GM12878 (cell line): ENCODE measurements at regions not wholly inside any gene's neighbourhood (a gene's known extent, or its start where the extent isn't known, plus 50 kb on each side); places are given as distances from the start of the nearest gene placed in this dataset.

Experiments
- BHLHE40 ChIP-seq, 2 experiments: fragments of 450-650 bp in 1 of 2; IDR thresholded peaks; 2 replicates each; pipeline ENCODE4 v1.6.1; 2011 to 2017; ENCODE audit warnings: low read depth in 2 of 2, borderline replicate concordance in 1 of 2, improper control_type of control experiment in 1 of 2, low read length in 1 of 2, mild to moderate bottlenecking in 1 of 2
- BRCA1 ChIP-seq: IDR thresholded peaks from 2 replicates; pipeline ENCODE4 v1.6.1; 2011; ENCODE audit warnings: low read depth, low read length, improper control_type of control experiment
- CREB1 ChIP-seq: IDR thresholded peaks from 2 replicates; pipeline ENCODE4 v1.6.1; 2012; ENCODE audit warnings: low read depth, mild to moderate bottlenecking, inconsistent platforms
- EGR1 ChIP-seq, 2 experiments: IDR thresholded peaks; 1 replicate in 1 of 2; 2 replicates in 1 of 2; pipeline ENCODE4 v1.6.1; 2011 to 2012; ENCODE audit warnings: low read depth in 2 of 2, low read length in 2 of 2, borderline replicate concordance in 1 of 2, mild to moderate bottlenecking in 1 of 2, moderate library complexity in 1 of 2
- GABPA ChIP-seq: IDR thresholded peaks from 2 replicates; pipeline ENCODE4 v1.6.1; 2014; ENCODE audit warnings: antibody characterized with exemption, low read depth, mild to moderate bottlenecking, inconsistent platforms
- NFIC ChIP-seq: IDR thresholded peaks from 2 replicates; pipeline ENCODE4 v1.6.1; 2012; ENCODE audit warnings: low read depth, mild to moderate bottlenecking, inconsistent platforms, low read length, moderate library complexity
- RCOR1 ChIP-seq: conservative IDR thresholded peaks from 2 replicates; pipeline ENCODE4 v1.6.1; 2012; ENCODE audit warnings: low read depth, low read length, improper control_type of control experiment
- RELA ChIP-seq: fragments of 450-650 bp; IDR thresholded peaks from 2 replicates; pipeline ENCODE4 v1.8.0; 2014; ENCODE audit warnings: borderline replicate concordance; ENCODE audit not compliant: partially characterized antibody
- ZNF592 ChIP-seq: fragments of 450-650 bp; IDR thresholded peaks from 2 replicates; pipeline ENCODE4 v1.6.1; 2017; ENCODE audit warnings: mild to moderate bottlenecking, moderate library complexity
- TF ChIP-seq, protein P1 (sequence below), 3 experiments: IDR thresholded peaks in 2 of 3; conservative IDR thresholded peaks in 1 of 3; 2 replicates each; pipeline ENCODE4 v1.5.1; 2011; ENCODE audit warnings: low read depth in 3 of 3, low read length in 3 of 3, mild to moderate bottlenecking in 3 of 3, control low read depth in 2 of 3, moderate library complexity in 2 of 3, inconsistent platforms in 1 of 3, mixed read lengths in 1 of 3; ENCODE audit not compliant: control insufficient read depth in 2 of 3, insufficient read depth in 1 of 3; ENCODE audit errors: extremely low read depth in 1 of 3

DNA sequence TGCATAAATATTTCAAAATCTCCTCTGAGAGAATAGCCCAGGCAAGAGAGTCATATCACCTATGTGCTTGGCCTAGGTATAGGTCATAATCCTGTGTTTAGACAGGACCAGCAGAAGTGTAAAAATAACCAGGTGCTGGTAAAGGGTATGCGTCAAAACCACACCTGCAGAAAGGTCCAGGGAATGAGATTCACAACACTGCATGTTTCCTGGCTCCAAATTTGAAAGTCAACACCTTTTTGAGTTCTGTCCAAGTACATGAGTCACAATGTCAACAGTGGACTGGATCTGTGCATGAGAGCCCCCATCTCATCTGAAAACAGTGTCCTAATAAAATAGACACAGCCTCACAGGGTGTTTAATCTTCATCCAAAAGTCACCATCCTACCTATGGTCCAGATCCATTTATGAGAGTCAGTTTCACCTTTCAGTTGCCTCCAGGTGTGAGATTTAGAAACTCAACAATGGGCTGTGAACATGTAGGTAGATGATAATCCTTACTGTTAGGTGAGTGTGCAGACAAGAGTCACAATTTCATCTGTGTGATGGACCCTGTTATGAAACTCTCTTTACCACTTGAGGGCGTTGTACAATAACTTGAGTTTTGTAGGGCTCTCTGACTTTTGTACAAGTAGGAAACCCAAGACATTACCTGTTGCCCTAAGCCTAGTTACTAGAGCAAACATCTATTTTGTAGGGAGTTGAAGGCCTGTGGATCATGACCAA, 2100.7 kb downstream of the TP53TG3F start:
- TF ChIP-seq ZNF592 (no peak), EGR1 (IDR thresholded peaks at IDR 0.05; ENCODE audit: borderline replicate concordance in 1 of 2, low read depth in 2 of 2, low read length in 2 of 2) (no peak), CREB1 (no peak), BHLHE40 (IDR thresholded peaks at IDR 0.05; ENCODE audit: borderline replicate concordance in 1 of 2, low read depth in 2 of 2, low read length in 1 of 2) (no peak), NFIC (no peak), BRCA1 (no peak), RCOR1 (no peak), RELA (no peak), GABPA (no peak)
- TF ChIP-seq, protein P1, sequence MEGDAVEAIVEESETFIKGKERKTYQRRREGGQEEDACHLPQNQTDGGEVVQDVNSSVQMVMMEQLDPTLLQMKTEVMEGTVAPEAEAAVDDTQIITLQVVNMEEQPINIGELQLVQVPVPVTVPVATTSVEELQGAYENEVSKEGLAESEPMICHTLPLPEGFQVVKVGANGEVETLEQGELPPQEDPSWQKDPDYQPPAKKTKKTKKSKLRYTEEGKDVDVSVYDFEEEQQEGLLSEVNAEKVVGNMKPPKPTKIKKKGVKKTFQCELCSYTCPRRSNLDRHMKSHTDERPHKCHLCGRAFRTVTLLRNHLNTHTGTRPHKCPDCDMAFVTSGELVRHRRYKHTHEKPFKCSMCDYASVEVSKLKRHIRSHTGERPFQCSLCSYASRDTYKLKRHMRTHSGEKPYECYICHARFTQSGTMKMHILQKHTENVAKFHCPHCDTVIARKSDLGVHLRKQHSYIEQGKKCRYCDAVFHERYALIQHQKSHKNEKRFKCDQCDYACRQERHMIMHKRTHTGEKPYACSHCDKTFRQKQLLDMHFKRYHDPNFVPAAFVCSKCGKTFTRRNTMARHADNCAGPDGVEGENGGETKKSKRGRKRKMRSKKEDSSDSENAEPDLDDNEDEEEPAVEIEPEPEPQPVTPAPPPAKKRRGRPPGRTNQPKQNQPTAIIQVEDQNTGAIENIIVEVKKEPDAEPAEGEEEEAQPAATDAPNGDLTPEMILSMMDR (IDR thresholded peaks at IDR 0.05 in 2 of 3, conservative IDR thresholded peaks at IDR 0.05 in 1 of 3; ENCODE audit: control insufficient read depth in 2 of 3, extremely low read depth in 1 of 3, insufficient read depth in 1 of 3, low read depth in 3 of 3, low read length in 3 of 3) = no peak
